Muscle layer of duodenum (tissue), 2 donors: ENCODE measurements at regions not wholly inside any gene's neighbourhood (a gene's known extent, or its start where the extent isn't known, plus 50 kb on each side); places are given as distances from the start of the nearest gene placed in this dataset.

Experiments
- H3K27ac ChIP-seq: one replicate; pipeline ENCODE4 v1.7.0; 2013; ENCODE audit warnings: mild to moderate bottlenecking, low read length
- H3K27me3 ChIP-seq: one replicate; pipeline ENCODE4 v1.7.0; 2013; ENCODE audit warnings: low read depth, mild to moderate bottlenecking, control low read depth, low read length
- H3K36me3 ChIP-seq, 2 donors: one replicate each; pipeline ENCODE4 v1.7.0; 2013; ENCODE audit warnings: low read length in 2 of 2, control low read depth in 1 of 2, mild to moderate bottlenecking in 1 of 2; ENCODE audit not compliant: insufficient read depth in 2 of 2, control insufficient read depth in 1 of 2
- H3K4me1 ChIP-seq, 2 donors: one replicate each; pipeline ENCODE4 v1.7.0; 2013; ENCODE audit warnings: low read length in 2 of 2, mild to moderate bottlenecking in 2 of 2, control low read depth in 1 of 2, moderate library complexity in 1 of 2; ENCODE audit not compliant: insufficient read depth in 2 of 2, control insufficient read depth in 1 of 2
- H3K4me3 ChIP-seq, 2 donors: one replicate each; pipeline ENCODE4 v1.7.0; 2013; ENCODE audit warnings: low read length in 2 of 2, low read depth in 1 of 2, mild to moderate bottlenecking in 1 of 2
- H3K9me3 ChIP-seq, 2 donors: one replicate each; pipeline ENCODE4 v1.7.0; 2013; ENCODE audit warnings: low read length in 2 of 2, control low read depth in 1 of 2, mild to moderate bottlenecking in 1 of 2; ENCODE audit not compliant: control insufficient read depth in 1 of 2
- donor health status: healthy.

DNA sequence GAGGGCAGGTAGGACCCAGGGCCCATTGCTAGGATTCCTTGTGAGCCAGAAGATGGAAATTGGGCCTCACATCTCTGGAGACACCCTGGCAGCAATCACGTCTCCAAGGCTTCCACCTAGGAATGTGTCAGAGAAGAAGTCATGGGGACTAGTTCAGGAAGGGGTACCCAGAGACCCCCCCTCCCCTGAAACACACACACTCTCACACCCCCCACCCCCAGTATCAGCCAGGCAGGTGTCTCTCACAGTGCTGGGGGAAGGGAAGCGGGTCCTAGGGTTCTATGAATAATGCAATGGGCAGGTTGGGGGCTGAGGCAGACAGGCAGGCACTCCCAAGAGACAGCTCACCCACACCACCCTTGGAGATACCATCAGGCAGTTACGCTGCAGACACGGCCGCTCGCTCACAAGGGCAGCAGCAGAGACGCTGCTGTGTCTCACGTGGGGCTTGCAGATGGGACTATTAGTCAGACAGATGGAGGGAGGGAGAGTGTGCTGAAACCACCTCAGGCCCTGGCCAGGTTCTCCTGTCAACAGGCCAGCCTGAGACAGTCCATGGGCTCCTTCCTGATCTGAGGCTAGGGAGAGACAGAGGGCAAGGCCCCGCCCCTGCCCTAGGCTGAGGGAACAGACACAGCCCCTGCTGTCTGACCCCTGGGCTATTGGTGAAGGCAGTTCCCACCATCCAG, 134.6 kb downstream of the CYP26B1 start:
- H3K9me3 ChIP-seq, result no peaks in the 10 kb centered on the region
- H3K4me3 ChIP-seq, result no peak overlapping the region
- H3K4me1 ChIP-seq, result no peaks in the 10 kb centered on the region
- no peaks in the 10 kb centered on the region for H3K36me3 ChIP-seq
- H3K27ac ChIP-seq, result no peak overlapping the region
- no peaks in the 10 kb centered on the region for H3K27me3 ChIP-seq

DNA sequence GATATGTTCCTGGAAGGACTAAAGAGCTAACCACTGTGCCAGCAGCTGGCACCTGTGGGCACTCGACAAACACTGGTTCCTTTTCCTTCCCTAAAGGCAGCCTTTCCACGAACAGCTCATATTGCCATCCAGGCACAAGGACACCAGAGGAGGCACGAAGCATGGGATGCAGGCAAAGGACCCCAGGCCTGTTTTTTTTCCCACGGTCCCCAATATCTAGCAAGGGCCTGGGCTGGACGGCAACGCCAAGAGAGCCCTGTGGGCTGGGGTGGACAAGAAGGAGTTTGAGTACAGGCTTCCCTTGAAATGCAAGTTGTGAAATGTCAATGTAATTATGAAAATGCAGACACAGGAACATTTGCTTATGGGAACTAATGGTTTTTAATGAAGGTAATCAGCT, 135.9 kb downstream of the CYP26B1 start:
- H3K4me3 ChIP-seq, result no peak overlapping the region
- no peaks in the 10 kb centered on the region for H3K9me3 ChIP-seq
- no peaks in the 10 kb centered on the region for H3K36me3 ChIP-seq
- H3K27ac ChIP-seq, result no peak overlapping the region
- no peaks in the 10 kb centered on the region for H3K27me3 ChIP-seq
- no peaks in the 10 kb centered on the region for H3K4me1 ChIP-seq

DNA sequence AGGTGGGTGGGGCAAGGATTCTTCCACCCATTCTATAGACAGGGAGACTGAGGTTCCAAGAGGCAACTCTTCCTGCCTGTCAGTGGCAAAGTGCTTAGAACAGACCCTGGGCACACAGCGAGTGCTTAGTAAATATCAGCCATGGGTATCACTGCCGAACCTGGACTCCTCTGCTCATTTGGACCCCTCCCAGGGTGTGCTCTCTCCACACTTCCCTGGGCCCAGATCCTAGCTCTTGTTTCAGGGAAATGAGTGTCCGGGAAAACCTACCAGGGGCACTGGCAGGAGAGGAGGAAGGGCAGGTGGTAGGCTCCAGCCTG, 136.3 kb downstream of the CYP26B1 start:
- no peaks in the 10 kb centered on the region for H3K4me1 ChIP-seq
- H3K36me3 ChIP-seq, result no peaks in the 10 kb centered on the region
- H3K27ac ChIP-seq, result no peak overlapping the region
- no peak overlapping the region for H3K4me3 ChIP-seq
- no peaks in the 10 kb centered on the region for H3K27me3 ChIP-seq
- no peaks in the 10 kb centered on the region for H3K9me3 ChIP-seq

DNA sequence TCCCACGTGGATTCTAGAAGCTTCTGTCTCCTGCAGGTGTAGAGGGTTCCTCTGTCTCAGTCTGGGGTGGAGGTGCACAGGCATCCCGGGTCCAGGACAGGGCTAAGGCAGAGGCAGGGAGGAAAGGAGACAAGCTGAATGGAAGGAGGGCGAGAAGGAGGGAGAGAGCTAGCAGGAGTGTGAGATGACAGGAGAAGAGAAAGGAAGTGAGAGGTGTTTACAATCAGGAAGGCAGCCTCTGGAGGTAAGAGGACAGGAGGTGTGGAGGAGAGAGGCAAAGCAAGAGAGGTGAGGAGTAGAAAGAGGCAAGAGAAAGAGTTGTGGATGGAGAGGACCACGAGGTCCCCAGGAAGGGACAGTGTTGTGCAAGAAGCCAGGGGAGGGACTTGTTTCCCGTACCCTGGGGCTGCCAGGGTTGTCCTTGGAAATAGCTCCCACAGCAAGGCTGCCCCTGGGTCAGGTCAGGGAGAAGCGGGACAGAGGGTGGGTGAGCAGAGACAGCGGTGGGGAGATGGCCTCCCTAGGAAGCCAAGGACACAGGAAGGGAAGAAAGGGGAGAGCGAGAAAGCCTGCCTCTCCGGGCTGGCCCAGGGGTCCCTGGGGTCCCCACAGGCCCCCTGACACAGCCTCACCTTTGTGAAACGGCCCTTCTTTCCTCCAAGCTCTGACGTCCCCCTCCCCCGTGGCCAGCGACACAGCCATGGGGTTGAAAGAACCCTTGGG, 136.9 kb downstream of the CYP26B1 start:
- no peaks in the 10 kb centered on the region for H3K36me3 ChIP-seq
- no peaks in the 10 kb centered on the region for H3K27me3 ChIP-seq
- H3K27ac ChIP-seq, result no peak overlapping the region
- H3K4me3 ChIP-seq, result no peak overlapping the region
- H3K9me3 ChIP-seq, result no peaks in the 10 kb centered on the region
- H3K4me1 ChIP-seq, result no peaks in the 10 kb centered on the region

DNA sequence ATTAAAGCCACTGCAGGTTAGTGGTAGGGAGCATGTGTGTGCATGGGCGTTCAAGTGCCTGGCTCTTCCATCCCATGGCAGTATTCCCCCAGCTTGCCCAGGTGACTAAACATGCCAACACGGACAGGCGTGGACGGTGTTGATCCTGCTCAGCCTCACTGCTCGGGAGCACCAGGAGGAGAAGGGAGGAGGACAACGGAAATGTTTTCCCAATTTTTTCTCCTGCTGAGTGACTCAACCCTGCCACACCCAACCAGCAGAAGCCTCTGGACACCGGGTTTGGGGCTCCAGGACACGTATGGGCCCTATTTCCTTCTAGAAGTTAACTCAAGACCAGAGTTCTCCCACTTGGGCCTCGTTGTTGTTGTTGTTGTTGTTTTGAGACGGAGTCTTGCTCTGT, 139.1 kb downstream of the CYP26B1 start:
- no peak overlapping the region for H3K27ac ChIP-seq
- H3K4me1 ChIP-seq, result no peaks in the 10 kb centered on the region
- no peak overlapping the region for H3K4me3 ChIP-seq
- no peaks in the 10 kb centered on the region for H3K36me3 ChIP-seq
- H3K27me3 ChIP-seq, result no peaks in the 10 kb centered on the region
- H3K9me3 ChIP-seq, result no peaks in the 10 kb centered on the region

DNA sequence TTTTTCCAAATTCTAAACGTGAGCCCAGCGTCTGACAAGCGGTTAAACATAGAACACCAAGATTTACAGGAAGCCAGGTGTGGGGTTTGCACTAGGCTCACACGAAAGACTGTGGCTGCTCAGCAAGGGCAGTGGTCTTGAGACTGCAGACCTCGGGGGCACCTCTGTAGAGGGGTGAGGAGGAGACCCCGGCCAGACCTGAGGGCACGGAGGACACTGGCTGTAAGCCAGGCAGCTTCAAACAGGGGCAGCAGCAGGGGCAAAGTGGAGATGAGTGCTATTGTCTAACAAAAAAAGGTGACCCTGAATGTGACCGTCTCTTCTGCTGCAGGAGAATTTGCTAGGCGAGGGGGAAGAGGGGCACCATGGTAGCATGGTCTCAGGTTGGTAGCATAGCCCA, 140.3 kb downstream of the CYP26B1 start:
- Histone ChIP-seq H3K4me1 (no peaks in the 10 kb centered on the region), H3K9me3 (no peaks in the 10 kb centered on the region), H3K4me3 (no peak overlapping the region), H3K27ac (no peak overlapping the region), H3K36me3 (no peaks in the 10 kb centered on the region), H3K27me3 (no peaks in the 10 kb centered on the region)

DNA sequence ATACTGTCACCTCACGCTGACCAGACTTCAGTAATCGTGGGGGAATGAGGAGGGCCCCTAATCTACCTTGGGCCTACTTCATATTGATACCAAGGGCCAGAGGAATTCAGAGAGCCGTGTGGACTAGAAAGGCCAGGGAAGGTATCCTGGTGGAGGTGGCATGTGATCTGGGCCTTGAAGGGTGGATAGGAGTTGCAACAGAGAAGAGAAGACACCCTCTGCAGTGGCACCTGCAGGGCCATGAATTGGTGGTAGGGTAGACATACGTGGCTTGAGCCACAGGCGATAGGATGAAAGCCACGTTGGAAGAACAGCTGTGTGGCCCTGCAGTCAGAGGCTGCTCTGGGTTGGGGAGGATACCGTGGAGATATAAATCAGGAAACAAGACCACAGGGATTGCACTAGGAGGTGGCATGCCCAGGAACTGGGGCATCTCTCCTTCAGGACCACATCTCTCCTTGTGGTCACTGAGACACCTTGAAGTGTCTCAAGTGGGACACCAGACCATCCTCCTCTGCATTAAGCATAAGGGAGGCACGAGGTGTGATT, 141.4 kb downstream of the CYP26B1 start:
- Histone ChIP-seq H3K4me1 (no peaks in the 10 kb centered on the region), H3K9me3 (no peaks in the 10 kb centered on the region), H3K36me3 (no peaks in the 10 kb centered on the region), H3K4me3 (no peak overlapping the region), H3K27me3 (no peaks in the 10 kb centered on the region), H3K27ac (no peak overlapping the region)

DNA sequence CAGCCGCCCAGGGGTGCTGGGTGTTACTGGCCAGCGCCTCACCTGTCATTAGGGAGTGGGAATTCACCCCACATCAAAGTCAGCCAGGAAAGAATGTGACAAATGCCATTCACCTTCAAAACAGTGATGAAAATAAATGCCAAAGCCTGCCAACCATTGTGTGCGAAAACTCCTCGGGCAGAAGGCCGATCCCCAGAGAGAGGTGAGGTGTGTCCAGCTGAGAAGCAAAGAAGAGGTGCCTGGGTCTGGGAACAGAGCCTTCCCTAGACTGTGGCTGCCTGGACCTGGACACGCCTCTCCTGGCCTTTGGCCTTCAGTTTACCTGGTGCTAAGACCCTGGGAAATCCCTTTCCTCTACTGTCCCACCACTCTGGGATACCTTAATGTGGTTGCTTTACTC, 142.7 kb downstream of the CYP26B1 start:
- Histone ChIP-seq H3K27ac (no peak overlapping the region), H3K36me3 (no peaks in the 10 kb centered on the region), H3K4me3 (no peak overlapping the region), H3K4me1 (no peaks in the 10 kb centered on the region), H3K9me3 (no peaks in the 10 kb centered on the region), H3K27me3 (no peaks in the 10 kb centered on the region)

DNA sequence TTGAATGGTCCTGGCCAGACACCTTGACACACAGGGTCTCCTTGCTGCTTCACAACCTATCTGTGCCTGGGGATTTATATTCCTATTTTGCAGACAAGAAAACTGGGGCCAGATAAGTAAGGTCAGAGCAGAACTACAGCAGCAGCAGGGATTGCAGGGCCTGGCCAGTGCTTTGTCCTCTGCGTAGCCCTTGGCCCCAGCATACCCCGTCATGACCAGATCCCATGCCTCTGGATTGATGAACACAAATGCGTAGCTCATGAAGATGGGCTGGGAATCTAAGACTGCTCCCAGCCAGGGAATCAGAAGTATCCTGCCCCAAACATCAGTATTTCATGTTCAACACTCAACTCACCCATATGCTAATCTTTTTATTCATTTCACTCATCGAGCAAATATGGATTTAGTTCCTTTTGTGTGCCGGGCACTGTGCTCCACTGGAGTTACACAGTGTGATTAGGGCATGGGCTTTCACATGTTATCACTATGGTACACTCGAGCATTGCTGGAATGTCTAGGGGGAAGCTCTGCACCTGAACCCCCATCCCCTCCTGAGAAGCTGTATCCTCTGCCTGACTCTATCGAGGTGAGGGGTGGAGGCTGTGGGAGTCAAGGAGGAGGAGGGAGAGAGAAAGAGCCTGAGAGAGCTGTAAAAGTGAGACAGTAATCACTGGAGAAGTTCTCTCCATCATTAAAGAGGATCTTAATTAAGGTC, 143.3 kb downstream of the CYP26B1 start:
- Histone ChIP-seq H3K9me3 (no peaks in the 10 kb centered on the region), H3K27me3 (no peaks in the 10 kb centered on the region), H3K4me1 (no peaks in the 10 kb centered on the region), H3K36me3 (no peaks in the 10 kb centered on the region), H3K4me3 (no peak overlapping the region), H3K27ac (no peak overlapping the region)

DNA sequence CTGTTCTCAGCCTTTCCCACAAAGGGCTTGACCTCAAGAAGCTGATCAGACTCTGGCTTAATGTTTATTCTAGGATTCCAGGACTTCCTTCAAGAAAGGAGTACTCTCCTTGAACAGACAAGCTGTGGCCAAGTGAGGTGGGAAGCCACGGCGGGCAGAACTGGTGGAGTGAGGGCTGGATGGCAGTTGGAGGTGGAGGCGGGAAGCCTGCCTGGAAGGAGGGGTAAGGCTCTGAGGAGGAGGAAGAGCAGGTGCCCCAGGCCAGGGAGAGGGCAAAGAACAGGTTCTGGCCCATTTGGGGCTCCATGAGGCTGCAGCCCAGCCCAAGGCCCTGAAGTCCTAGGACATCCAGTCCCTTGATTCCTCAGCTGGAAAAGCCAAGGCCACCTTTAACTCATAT, 143.9 kb downstream of the CYP26B1 start:
- Histone ChIP-seq H3K27me3 (no peaks in the 10 kb centered on the region), H3K4me1 (no peaks in the 10 kb centered on the region), H3K27ac (no peak overlapping the region), H3K4me3 (no peak overlapping the region), H3K9me3 (no peaks in the 10 kb centered on the region), H3K36me3 (no peaks in the 10 kb centered on the region)

DNA sequence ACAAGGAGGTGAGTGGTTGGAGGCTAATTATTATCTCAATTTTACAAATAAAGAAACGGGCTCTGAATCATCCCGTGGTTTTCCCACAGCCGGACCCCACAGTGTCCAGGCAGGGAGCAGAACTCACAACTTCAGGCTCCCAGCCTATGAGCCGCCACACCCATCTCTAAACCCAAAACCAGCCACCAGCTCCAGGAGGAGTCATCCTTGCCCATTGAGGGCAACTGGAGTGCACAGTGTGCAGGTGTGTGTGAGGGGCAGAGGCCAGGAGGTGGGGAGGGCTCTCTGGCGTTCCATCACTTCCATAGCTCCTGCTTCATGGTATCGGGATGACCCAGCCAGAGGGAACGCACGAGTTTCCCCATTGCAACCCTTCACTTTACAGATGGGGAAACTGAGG, 144.5 kb downstream of the CYP26B1 start:
- Histone ChIP-seq H3K9me3 (no peaks in the 10 kb centered on the region), H3K4me1 (no peaks in the 10 kb centered on the region), H3K27ac (no peak overlapping the region), H3K4me3 (no peak overlapping the region), H3K36me3 (no peaks in the 10 kb centered on the region), H3K27me3 (no peaks in the 10 kb centered on the region)
